Hippocampal formation (tissue), 2 donors: ENCODE measurements at regions not wholly inside any gene's neighbourhood (a gene's known extent, or its start where the extent isn't known, plus 50 kb on each side); places are given as distances from the start of the nearest gene placed in this dataset.
"Not testable (repeated sequence)": the region's sequence is repeated elsewhere in the genome, so short reads cannot be mapped to it uniquely, and the experiment has no call there.

Experiments used
- DNase-seq, 2 donors: peaks; one replicate each; lab custom pipeline; 2025; lab: John Stamatoyannopoulos, UW

DNA sequence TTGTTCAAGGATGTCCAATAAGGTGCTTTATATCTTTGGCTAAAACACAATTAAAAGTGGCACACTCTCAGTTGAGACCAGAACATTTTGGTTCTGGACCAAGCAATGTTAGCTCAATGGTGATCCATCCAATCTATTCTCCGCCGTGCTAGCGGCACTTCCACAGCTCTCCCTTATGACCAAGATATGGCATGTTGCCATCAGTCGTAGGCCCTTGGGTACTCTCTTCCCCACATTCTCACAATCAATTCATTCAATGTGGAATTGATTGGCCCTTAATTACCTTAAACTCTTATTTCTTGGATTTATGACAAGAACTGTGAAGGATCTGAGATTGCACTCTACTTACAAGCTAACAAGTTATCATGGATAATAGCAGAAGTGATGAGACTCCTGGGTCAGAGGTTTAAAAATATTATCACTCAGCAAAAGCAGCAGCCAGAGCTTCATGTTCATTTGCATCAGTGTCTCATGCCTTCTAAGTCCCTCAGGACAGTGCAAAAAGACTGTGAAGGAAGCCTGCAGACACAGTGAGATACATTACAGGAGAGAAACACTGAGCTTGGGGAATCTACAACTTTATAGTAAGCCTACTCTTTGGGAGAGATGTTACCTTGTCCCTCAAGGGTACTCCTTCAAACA lies 80.0 kb upstream of the ARG1 start:
- no peak for DNase-seq

- not testable (repeated sequence) for DNase-seq
These were observed 68.6 kb upstream of the ARG1 start for GRCh38 chr6:131504387-131504786.

DNA sequence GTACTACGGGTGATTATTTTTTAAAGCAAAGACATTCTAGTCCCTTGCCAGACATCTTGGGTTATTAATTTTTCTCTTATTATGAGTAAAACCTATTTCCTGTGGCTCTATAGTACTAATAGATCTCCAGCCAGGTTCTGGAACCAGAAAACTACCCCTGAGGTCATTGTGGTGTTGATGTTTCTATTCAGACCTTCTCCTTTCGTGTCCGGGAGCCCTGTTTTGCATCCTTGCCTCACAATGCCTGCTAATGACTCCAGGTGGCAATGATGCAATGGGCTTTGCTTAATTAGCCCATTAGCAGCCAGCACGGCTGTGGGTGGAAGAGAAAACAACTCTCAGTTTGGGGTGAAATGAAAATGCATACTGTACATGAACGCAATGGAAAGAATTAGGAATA lies 62.9 kb upstream of the ARG1 start:
- no peak for DNase-seq

DNA sequence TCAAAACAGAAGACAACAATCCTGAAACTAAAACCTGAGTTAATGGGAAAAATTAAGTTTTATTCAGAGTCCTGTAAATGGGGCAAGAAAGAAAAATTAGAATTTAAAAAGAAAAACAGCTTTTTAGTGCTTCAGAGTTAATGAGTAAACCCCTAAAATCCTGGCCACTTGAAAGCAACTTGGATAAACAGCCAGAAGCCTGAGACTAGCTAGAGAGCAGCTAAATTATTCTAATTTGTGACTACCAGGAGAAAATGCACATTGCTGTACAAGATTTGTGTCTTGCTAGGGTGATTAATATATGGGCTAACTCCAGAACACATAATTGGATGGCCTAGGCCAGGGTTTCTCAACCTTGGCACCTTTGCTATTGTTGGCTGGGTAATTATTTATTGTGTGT lies 62.4 kb upstream of the ARG1 start:
- DNase-seq, result no peak

DNA sequence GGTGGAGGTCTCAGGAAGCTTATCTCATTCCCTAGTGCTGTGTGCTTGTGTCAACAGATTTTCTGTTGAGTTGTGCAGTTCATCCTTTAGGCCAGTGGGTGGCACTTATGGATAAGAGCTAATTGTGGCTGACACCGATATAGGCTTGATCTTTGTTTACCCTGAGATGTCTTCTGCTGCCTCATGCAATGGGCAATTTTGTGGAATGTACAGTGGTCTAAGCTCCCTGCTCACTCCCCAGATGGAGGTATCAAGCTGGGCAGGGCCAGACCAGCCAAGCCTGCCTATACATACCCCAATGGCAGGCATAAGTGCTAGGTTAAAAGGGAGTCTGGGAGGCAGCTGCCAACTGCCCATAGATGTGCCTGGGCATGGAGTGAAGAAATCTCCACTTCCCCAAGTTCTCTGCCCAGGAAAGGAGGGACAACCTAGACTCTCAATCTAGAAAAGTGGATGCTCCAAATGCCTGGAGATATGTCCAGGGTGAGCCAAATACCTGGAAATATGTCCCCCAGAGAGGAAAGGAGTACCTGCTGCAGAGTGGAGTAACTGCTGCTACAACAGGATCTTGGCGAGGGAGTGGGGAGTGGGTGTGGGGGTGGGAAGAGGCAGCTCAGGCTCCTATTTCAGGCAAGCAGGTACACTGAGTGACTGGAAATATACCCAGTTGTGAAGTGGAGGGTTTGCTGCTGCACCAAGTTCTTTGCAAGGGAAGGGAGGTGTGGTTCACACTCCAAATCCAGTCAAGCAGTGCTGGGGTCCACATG lies 53.2 kb upstream of the ARG1 start:
- DNase-seq, result no peak
